ENCODE measurements at regions not wholly inside any gene's neighbourhood (a gene's known extent, or its start where the extent isn't known, plus 50 kb on each side); places are given as distances from the start of the nearest gene placed in this dataset.

- Histone ChIP-seq H3K4me1 (ENCODE audit: control insufficient read depth in 3 of 3, insufficient read depth in 2 of 3, low read depth in 1 of 3, low read length in 2 of 3) (no peaks in the 10 kb centered on the region), H3K27ac (ENCODE audit: low read depth in 1 of 3, low read length in 2 of 3) (no peak overlapping the region), H3K9me3 (ENCODE audit: control insufficient read depth in 2 of 2, insufficient read depth in 1 of 2, low read depth in 1 of 2, low read length in 1 of 2) (peaks cover 0 to 11% of the 10 kb centered on the region in 2 donors), H3K27me3 (ENCODE audit: control insufficient read depth in 3 of 3, insufficient read depth in 3 of 3, low read length in 3 of 3) (peaks cover 0 to 2% (median 0%) of the 10 kb centered on the region in 3 donors), H3K36me3 (ENCODE audit: control insufficient read depth in 3 of 3, insufficient read depth in 2 of 3, low read depth in 1 of 3, low read length in 3 of 3) (no peaks in the 10 kb centered on the region), H3K4me3 (ENCODE audit: low read depth in 1 of 3, low read length in 3 of 3) (no peak overlapping the region)
- DNase-seq (no peak), FAIRE-seq (no peak)
- 78 to 88% (median 79%) methylated on average over 3 of the region's 3 CpGs for WGBS, 3 donors
These were observed 163.5 kb upstream of the LYZL2 start for GRCh38 chr10:30793093-30793492.

GRCh38 chr10:30792025-30792424 is 162.5 kb upstream of the LYZL2 start:
- no peak for FAIRE-seq
- whole genome bisulfite sequencing, 3 donors: 61 to 75% (median 68%) methylated on average over 2 of the region's 2 CpGs

GRCh38 chr10:30791197-30791611 is 161.7 kb upstream of the LYZL2 start:
- 28 to 57% (median 51%) methylated on average over 5 of the region's 5 CpGs for WGBS, 3 donors
- FAIRE-seq: no peak
- Histone ChIP-seq H3K4me3 (ENCODE audit: low read depth in 1 of 3, low read length in 3 of 3) (no peak overlapping the region), H3K36me3 (ENCODE audit: control insufficient read depth in 3 of 3, insufficient read depth in 2 of 3, low read depth in 1 of 3, low read length in 3 of 3) (no peaks in the 10 kb centered on the region), H3K9me3 (ENCODE audit: control insufficient read depth in 2 of 2, insufficient read depth in 1 of 2, low read depth in 1 of 2, low read length in 1 of 2) (peaks cover 0 to 11% of the 10 kb centered on the region in 2 donors), H3K27me3 (ENCODE audit: control insufficient read depth in 3 of 3, insufficient read depth in 3 of 3, low read length in 3 of 3) (peaks cover 0 to 5% (median 0%) of the 10 kb centered on the region in 3 donors), H3K4me1 (ENCODE audit: control insufficient read depth in 3 of 3, insufficient read depth in 2 of 3, low read depth in 1 of 3, low read length in 2 of 3) (no peaks in the 10 kb centered on the region), H3K27ac (ENCODE audit: low read depth in 1 of 3, low read length in 2 of 3) (no peak overlapping the region)
- no peak for DNase-seq

More at GRCh38 chr10:30792025-30792424, 162.5 kb upstream of the LYZL2 start:
- Histone ChIP-seq H3K9me3 (ENCODE audit: control insufficient read depth in 2 of 2, insufficient read depth in 1 of 2, low read depth in 1 of 2, low read length in 1 of 2) (peaks cover 0 to 11% of the 10 kb centered on the region in 2 donors), H3K27ac (ENCODE audit: low read depth in 1 of 3, low read length in 2 of 3) (no peak overlapping the region), H3K36me3 (ENCODE audit: control insufficient read depth in 3 of 3, insufficient read depth in 2 of 3, low read depth in 1 of 3, low read length in 3 of 3) (no peaks in the 10 kb centered on the region), H3K4me1 (ENCODE audit: control insufficient read depth in 3 of 3, insufficient read depth in 2 of 3, low read depth in 1 of 3, low read length in 2 of 3) (no peaks in the 10 kb centered on the region), H3K4me3 (ENCODE audit: low read depth in 1 of 3, low read length in 3 of 3) (no peak overlapping the region), H3K27me3 (ENCODE audit: control insufficient read depth in 3 of 3, insufficient read depth in 3 of 3, low read length in 3 of 3) (peaks cover 0 to 2% (median 0%) of the 10 kb centered on the region in 3 donors)
- no peak for DNase-seq

- H3K27ac ChIP-seq (ENCODE audit: low read depth in 1 of 3, low read length in 2 of 3): no peak overlapping the region
- no peak for FAIRE-seq
These were observed 160.3 kb upstream of the LYZL2 start for GRCh38 chr10:30789806-30790205.

GRCh38 chr10:30788307-30788706 is 158.8 kb upstream of the LYZL2 start:
- Histone ChIP-seq H3K9me3 (ENCODE audit: control insufficient read depth in 2 of 2, insufficient read depth in 1 of 2, low read depth in 1 of 2, low read length in 1 of 2) (peaks cover 0 to 5% of the 10 kb centered on the region in 2 donors), H3K36me3 (ENCODE audit: control insufficient read depth in 3 of 3, insufficient read depth in 2 of 3, low read depth in 1 of 3, low read length in 3 of 3) (no peaks in the 10 kb centered on the region), H3K4me1 (ENCODE audit: control insufficient read depth in 3 of 3, insufficient read depth in 2 of 3, low read depth in 1 of 3, low read length in 2 of 3) (peaks cover 0 to 13% (median 0%) of the 10 kb centered on the region in 3 donors), H3K27ac (ENCODE audit: low read depth in 1 of 3, low read length in 2 of 3) (no peak overlapping the region), H3K27me3 (ENCODE audit: control insufficient read depth in 3 of 3, insufficient read depth in 3 of 3, low read length in 3 of 3) (peaks cover 0 to 12% (median 0%) of the 10 kb centered on the region in 3 donors), H3K4me3 (ENCODE audit: low read depth in 1 of 3, low read length in 3 of 3) (no peak overlapping the region)
- WGBS, 3 donors: 44 to 56% (median 52%) methylated on average over 3 of the region's 3 CpGs
- DNase-seq (no peak), FAIRE-seq (no peak)

More at GRCh38 chr10:30789806-30790205, 160.3 kb upstream of the LYZL2 start:
- H3K4me3 ChIP-seq (ENCODE audit: low read depth in 1 of 3, low read length in 3 of 3): no peak overlapping the region
- peaks cover 0 to 4% (median 0%) of the 10 kb centered on the region in 3 donors for H3K4me1 ChIP-seq (ENCODE audit: control insufficient read depth in 3 of 3, insufficient read depth in 2 of 3, low read depth in 1 of 3, low read length in 2 of 3)
- WGBS, 3 donors: 93 to 95% (median 94%) methylated on average over 8 of the region's 10 CpGs
- no peak for DNase-seq
- peaks cover 0 to 11% of the 10 kb centered on the region in 2 donors for H3K9me3 ChIP-seq (ENCODE audit: control insufficient read depth in 2 of 2, insufficient read depth in 1 of 2, low read depth in 1 of 2, low read length in 1 of 2)
- no peaks in the 10 kb centered on the region for H3K36me3 ChIP-seq (ENCODE audit: control insufficient read depth in 3 of 3, insufficient read depth in 2 of 3, low read depth in 1 of 3, low read length in 3 of 3)
- H3K27me3 ChIP-seq (ENCODE audit: control insufficient read depth in 3 of 3, insufficient read depth in 3 of 3, low read length in 3 of 3): peaks cover 0 to 8% (median 0%) of the 10 kb centered on the region in 3 donors

- Histone ChIP-seq H3K4me1 (ENCODE audit: control insufficient read depth in 3 of 3, insufficient read depth in 2 of 3, low read depth in 1 of 3, low read length in 2 of 3) (peaks cover 0 to 18% (median 0%) of the 10 kb centered on the region in 3 donors), H3K27me3 (ENCODE audit: control insufficient read depth in 3 of 3, insufficient read depth in 3 of 3, low read length in 3 of 3) (peaks cover 0 to 13% (median 0%) of the 10 kb centered on the region in 3 donors), H3K27ac (ENCODE audit: low read depth in 1 of 3, low read length in 2 of 3) (no peak overlapping the region), H3K36me3 (ENCODE audit: control insufficient read depth in 3 of 3, insufficient read depth in 2 of 3, low read depth in 1 of 3, low read length in 3 of 3) (no peaks in the 10 kb centered on the region), H3K4me3 (ENCODE audit: low read depth in 1 of 3, low read length in 3 of 3) (no peak overlapping the region), H3K9me3 (ENCODE audit: control insufficient read depth in 2 of 2, insufficient read depth in 1 of 2, low read depth in 1 of 2, low read length in 1 of 2) (no peaks in the 10 kb centered on the region)
- DNase-seq (no peak), FAIRE-seq (no peak)
- WGBS, 3 donors: 93 to 100% (median 95%) methylated on average over 2 of the region's 2 CpGs
These were observed 157.4 kb upstream of the LYZL2 start for GRCh38 chr10:30786906-30787305.

- no peak for FAIRE-seq
- H3K4me1 ChIP-seq (ENCODE audit: control insufficient read depth in 3 of 3, insufficient read depth in 2 of 3, low read depth in 1 of 3, low read length in 2 of 3): peaks cover 0 to 18% (median 0%) of the 10 kb centered on the region in 3 donors
- H3K27ac ChIP-seq (ENCODE audit: low read depth in 1 of 3, low read length in 2 of 3): peak overlapping the region in 2 of 3 donors; percentile 42 to 61
- H3K36me3 ChIP-seq (ENCODE audit: control insufficient read depth in 3 of 3, insufficient read depth in 2 of 3, low read depth in 1 of 3, low read length in 3 of 3): no peaks in the 10 kb centered on the region
- H3K27me3 ChIP-seq (ENCODE audit: control insufficient read depth in 3 of 3, insufficient read depth in 3 of 3, low read length in 3 of 3): peaks cover 0 to 13% (median 0%) of the 10 kb centered on the region in 3 donors
- no peak for DNase-seq
- H3K4me3 ChIP-seq (ENCODE audit: low read depth in 1 of 3, low read length in 3 of 3): no peak overlapping the region
- H3K9me3 ChIP-seq (ENCODE audit: control insufficient read depth in 2 of 2, insufficient read depth in 1 of 2, low read depth in 1 of 2, low read length in 1 of 2): no peaks in the 10 kb centered on the region
These were observed 156.6 kb upstream of the LYZL2 start for GRCh38 chr10:30786131-30786530.

GRCh38 chr10:30784897-30785605 is 155.5 kb upstream of the LYZL2 start:
- H3K27ac ChIP-seq (ENCODE audit: low read depth in 1 of 3, low read length in 2 of 3): peak overlapping the region in 2 of 3 donors; percentile 61 to 90
- peak; percentile 21 to 86 for DNase-seq
- H3K36me3 ChIP-seq (ENCODE audit: control insufficient read depth in 3 of 3, insufficient read depth in 2 of 3, low read depth in 1 of 3, low read length in 3 of 3): no peaks in the 10 kb centered on the region
- peaks cover 0 to 18% (median 0%) of the 10 kb centered on the region in 3 donors for H3K4me1 ChIP-seq (ENCODE audit: control insufficient read depth in 3 of 3, insufficient read depth in 2 of 3, low read depth in 1 of 3, low read length in 2 of 3)
- no peaks in the 10 kb centered on the region for H3K9me3 ChIP-seq (ENCODE audit: control insufficient read depth in 2 of 2, insufficient read depth in 1 of 2, low read depth in 1 of 2, low read length in 1 of 2)
- WGBS, 3 donors: 2 to 5% (median 2%) methylated on average over 55 to 63 of the region's 63 CpGs
- peaks cover 0 to 13% (median 0%) of the 10 kb centered on the region in 3 donors for H3K27me3 ChIP-seq (ENCODE audit: control insufficient read depth in 3 of 3, insufficient read depth in 3 of 3, low read length in 3 of 3)
- no peak for FAIRE-seq
- peak overlapping the region; percentile 40 to 53 (median 49) for H3K4me3 ChIP-seq (ENCODE audit: low read depth in 1 of 3, low read length in 3 of 3)

Data from small intestine (tissue), 7 donors.